ENCODE measurements at regions not wholly inside any gene's neighbourhood (a gene's known extent, or its start where the extent isn't known, plus 50 kb on each side); places are given as distances from the start of the nearest gene placed in this dataset.

- TF ChIP-seq, protein P1, sequence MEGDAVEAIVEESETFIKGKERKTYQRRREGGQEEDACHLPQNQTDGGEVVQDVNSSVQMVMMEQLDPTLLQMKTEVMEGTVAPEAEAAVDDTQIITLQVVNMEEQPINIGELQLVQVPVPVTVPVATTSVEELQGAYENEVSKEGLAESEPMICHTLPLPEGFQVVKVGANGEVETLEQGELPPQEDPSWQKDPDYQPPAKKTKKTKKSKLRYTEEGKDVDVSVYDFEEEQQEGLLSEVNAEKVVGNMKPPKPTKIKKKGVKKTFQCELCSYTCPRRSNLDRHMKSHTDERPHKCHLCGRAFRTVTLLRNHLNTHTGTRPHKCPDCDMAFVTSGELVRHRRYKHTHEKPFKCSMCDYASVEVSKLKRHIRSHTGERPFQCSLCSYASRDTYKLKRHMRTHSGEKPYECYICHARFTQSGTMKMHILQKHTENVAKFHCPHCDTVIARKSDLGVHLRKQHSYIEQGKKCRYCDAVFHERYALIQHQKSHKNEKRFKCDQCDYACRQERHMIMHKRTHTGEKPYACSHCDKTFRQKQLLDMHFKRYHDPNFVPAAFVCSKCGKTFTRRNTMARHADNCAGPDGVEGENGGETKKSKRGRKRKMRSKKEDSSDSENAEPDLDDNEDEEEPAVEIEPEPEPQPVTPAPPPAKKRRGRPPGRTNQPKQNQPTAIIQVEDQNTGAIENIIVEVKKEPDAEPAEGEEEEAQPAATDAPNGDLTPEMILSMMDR (IDR thresholded peaks at IDR 0.05), result no peak
- no peak for TF ChIP-seq POLR2AphosphoS5 (IDR thresholded peaks at IDR 0.05; ENCODE audit: low read depth, low read length)
- no peak for TF ChIP-seq TCF7L2 (IDR thresholded peaks at IDR 0.05; ENCODE audit: low read depth, low read length)
- TF ChIP-seq SIN3A (IDR thresholded peaks at IDR 0.05; ENCODE audit: borderline replicate concordance, insufficient read depth, low read depth, low read length), result no peak
Observed at GRCh38 chr5:98330871-98331270, 442.6 kb upstream of the RGMB start.
